ENCODE measurements at regions not wholly inside any gene's neighbourhood (a gene's known extent, or its start where the extent isn't known, plus 50 kb on each side); places are given as distances from the start of the nearest gene placed in this dataset.

DNA sequence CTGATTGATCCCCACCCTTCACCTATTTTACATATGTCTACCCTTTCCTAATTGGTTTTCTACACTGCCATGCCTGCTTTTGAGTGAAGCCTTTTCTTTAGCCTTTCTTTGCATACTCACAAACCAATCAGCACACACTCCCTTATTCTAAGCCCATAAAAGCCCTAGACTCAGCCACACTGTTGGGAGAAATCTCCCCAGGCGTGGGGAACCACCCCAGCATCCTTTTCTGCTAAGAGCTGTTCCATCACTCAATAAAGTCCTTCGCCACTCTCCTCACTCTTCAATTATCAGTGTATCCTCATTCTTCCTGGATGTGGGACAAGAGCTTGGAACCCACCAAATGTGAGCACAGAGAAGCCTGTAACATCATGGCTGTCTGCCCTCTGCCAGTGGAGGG lies 343.6 kb downstream of the SLITRK1 start:
- TF ChIP-seq, protein P1, sequence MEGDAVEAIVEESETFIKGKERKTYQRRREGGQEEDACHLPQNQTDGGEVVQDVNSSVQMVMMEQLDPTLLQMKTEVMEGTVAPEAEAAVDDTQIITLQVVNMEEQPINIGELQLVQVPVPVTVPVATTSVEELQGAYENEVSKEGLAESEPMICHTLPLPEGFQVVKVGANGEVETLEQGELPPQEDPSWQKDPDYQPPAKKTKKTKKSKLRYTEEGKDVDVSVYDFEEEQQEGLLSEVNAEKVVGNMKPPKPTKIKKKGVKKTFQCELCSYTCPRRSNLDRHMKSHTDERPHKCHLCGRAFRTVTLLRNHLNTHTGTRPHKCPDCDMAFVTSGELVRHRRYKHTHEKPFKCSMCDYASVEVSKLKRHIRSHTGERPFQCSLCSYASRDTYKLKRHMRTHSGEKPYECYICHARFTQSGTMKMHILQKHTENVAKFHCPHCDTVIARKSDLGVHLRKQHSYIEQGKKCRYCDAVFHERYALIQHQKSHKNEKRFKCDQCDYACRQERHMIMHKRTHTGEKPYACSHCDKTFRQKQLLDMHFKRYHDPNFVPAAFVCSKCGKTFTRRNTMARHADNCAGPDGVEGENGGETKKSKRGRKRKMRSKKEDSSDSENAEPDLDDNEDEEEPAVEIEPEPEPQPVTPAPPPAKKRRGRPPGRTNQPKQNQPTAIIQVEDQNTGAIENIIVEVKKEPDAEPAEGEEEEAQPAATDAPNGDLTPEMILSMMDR (conservative IDR thresholded peaks at IDR 0.05; ENCODE audit: low read depth in 2 of 2), result no peak
- TF ChIP-seq EZH2 (IDR thresholded peaks at IDR 0.05; ENCODE audit: low read depth, unreplicated experiment), result no peak
- TF ChIP-seq, protein P2, sequence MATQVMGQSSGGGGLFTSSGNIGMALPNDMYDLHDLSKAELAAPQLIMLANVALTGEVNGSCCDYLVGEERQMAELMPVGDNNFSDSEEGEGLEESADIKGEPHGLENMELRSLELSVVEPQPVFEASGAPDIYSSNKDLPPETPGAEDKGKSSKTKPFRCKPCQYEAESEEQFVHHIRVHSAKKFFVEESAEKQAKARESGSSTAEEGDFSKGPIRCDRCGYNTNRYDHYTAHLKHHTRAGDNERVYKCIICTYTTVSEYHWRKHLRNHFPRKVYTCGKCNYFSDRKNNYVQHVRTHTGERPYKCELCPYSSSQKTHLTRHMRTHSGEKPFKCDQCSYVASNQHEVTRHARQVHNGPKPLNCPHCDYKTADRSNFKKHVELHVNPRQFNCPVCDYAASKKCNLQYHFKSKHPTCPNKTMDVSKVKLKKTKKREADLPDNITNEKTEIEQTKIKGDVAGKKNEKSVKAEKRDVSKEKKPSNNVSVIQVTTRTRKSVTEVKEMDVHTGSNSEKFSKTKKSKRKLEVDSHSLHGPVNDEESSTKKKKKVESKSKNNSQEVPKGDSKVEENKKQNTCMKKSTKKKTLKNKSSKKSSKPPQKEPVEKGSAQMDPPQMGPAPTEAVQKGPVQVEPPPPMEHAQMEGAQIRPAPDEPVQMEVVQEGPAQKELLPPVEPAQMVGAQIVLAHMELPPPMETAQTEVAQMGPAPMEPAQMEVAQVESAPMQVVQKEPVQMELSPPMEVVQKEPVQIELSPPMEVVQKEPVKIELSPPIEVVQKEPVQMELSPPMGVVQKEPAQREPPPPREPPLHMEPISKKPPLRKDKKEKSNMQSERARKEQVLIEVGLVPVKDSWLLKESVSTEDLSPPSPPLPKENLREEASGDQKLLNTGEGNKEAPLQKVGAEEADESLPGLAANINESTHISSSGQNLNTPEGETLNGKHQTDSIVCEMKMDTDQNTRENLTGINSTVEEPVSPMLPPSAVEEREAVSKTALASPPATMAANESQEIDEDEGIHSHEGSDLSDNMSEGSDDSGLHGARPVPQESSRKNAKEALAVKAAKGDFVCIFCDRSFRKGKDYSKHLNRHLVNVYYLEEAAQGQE (IDR thresholded peaks at IDR 0.05; ENCODE audit: unreplicated experiment), result no peak
- TF ChIP-seq CREB1 (CRISPR knock-in tag; IDR thresholded peaks at IDR 0.05; ENCODE audit: low read depth), result no peak
- no peak for TF ChIP-seq EZH2phosphoT487 (IDR thresholded peaks at IDR 0.05; ENCODE audit: unreplicated experiment)
- no peak for TF ChIP-seq POLR2AphosphoS5 (IDR thresholded peaks at IDR 0.05; ENCODE audit: low read depth)
- no peak for TF ChIP-seq ZNF331 (CRISPR knock-in tag; IDR thresholded peaks at IDR 0.05; ENCODE audit: low read depth)
- no peak for TF ChIP-seq JUNB (IDR thresholded peaks at IDR 0.05; ENCODE audit: unreplicated experiment)
- TF ChIP-seq, protein P3, sequence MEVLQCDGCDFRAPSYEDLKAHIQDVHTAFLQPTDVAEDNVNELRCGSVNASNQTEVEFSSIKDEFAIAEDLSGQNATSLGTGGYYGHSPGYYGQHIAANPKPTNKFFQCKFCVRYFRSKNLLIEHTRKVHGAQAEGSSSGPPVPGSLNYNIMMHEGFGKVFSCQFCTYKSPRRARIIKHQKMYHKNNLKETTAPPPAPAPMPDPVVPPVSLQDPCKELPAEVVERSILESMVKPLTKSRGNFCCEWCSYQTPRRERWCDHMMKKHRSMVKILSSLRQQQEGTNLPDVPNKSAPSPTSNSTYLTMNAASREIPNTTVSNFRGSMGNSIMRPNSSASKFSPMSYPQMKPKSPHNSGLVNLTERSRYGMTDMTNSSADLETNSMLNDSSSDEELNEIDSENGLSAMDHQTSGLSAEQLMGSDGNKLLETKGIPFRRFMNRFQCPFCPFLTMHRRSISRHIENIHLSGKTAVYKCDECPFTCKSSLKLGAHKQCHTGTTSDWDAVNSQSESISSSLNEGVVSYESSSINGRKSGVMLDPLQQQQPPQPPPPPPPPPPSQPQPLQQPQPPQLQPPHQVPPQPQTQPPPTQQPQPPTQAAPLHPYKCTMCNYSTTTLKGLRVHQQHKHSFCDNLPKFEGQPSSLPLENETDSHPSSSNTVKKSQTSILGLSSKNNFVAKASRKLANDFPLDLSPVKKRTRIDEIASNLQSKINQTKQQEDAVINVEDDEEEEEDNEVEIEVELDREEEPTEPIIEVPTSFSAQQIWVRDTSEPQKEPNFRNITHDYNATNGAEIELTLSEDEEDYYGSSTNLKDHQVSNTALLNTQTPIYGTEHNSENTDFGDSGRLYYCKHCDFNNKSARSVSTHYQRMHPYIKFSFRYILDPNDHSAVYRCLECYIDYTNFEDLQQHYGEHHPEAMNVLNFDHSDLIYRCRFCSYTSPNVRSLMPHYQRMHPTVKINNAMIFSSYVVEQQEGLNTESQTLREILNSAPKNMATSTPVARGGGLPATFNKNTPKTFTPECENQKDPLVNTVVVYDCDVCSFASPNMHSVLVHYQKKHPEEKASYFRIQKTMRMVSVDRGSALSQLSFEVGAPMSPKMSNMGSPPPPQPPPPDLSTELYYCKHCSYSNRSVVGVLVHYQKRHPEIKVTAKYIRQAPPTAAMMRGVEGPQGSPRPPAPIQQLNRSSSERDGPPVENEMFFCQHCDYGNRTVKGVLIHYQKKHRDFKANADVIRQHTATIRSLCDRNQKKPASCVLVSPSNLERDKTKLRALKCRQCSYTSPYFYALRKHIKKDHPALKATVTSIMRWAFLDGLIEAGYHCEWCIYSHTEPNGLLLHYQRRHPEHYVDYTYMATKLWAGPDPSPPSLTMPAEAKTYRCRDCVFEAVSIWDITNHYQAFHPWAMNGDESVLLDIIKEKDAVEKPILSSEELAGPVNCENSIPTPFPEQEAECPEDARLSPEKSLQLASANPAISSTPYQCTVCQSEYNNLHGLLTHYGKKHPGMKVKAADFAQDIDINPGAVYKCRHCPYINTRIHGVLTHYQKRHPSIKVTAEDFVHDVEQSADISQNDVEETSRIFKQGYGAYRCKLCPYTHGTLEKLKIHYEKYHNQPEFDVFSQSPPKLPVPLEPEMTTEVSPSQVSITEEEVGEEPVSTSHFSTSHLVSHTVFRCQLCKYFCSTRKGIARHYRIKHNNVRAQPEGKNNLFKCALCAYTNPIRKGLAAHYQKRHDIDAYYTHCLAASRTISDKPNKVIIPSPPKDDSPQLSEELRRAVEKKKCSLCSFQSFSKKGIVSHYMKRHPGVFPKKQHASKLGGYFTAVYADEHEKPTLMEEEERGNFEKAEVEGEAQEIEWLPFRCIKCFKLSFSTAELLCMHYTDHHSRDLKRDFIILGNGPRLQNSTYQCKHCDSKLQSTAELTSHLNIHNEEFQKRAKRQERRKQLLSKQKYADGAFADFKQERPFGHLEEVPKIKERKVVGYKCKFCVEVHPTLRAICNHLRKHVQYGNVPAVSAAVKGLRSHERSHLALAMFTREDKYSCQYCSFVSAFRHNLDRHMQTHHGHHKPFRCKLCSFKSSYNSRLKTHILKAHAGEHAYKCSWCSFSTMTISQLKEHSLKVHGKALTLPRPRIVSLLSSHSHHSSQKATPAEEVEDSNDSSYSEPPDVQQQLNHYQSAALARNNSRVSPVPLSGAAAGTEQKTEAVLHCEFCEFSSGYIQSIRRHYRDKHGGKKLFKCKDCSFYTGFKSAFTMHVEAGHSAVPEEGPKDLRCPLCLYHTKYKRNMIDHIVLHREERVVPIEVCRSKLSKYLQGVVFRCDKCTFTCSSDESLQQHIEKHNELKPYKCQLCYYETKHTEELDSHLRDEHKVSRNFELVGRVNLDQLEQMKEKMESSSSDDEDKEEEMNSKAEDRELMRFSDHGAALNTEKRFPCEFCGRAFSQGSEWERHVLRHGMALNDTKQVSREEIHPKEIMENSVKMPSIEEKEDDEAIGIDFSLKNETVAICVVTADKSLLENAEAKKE (CRISPR knock-in tag; IDR thresholded peaks at IDR 0.05), result no peak
- TF ChIP-seq, protein P4, sequence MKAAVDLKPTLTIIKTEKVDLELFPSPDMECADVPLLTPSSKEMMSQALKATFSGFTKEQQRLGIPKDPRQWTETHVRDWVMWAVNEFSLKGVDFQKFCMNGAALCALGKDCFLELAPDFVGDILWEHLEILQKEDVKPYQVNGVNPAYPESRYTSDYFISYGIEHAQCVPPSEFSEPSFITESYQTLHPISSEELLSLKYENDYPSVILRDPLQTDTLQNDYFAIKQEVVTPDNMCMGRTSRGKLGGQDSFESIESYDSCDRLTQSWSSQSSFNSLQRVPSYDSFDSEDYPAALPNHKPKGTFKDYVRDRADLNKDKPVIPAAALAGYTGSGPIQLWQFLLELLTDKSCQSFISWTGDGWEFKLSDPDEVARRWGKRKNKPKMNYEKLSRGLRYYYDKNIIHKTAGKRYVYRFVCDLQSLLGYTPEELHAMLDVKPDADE (IDR thresholded peaks at IDR 0.05), result no peak
- no peak for TF ChIP-seq NANOG (IDR thresholded peaks at IDR 0.05; ENCODE audit: borderline replicate concordance)
- no peak for TF ChIP-seq ZNF114 (CRISPR knock-in tag; IDR thresholded peaks at IDR 0.05)
- TF ChIP-seq STAT1 (IDR thresholded peaks at IDR 0.05; ENCODE audit: unreplicated experiment), result no peak
